ENCODE measurements at regions not wholly inside any gene's neighbourhood (a gene's known extent, or its start where the extent isn't known, plus 50 kb on each side); places are given as distances from the start of the nearest gene placed in this dataset.

DNA sequence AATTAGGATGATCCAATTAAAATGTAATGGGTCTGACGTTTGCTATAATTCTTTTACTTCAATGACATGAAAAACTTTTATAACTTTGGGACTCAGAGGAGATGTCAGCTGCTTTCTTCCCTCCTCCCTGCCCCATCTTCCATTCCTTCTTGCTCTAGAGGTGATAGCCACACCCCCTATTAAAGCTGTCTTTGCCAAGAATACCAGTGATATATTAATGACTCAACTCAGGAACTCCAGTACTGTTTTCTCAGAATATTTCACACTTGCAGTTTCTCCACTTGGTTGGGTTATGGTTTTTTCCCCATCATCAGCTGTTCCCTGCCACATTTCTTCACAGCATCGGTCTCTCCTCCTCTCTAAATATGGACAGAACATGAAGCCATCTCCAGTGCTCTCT lies 184.0 kb downstream of the KCNE4 start:
- Histone ChIP-seq H3K9me3 (ENCODE audit: control insufficient read depth, low read length) (no peaks in the 10 kb centered on the region), H3K4me1 (ENCODE audit: control insufficient read depth, insufficient read depth, low read length) (no peaks in the 10 kb centered on the region), H3K36me3 (ENCODE audit: control insufficient read depth, insufficient read depth, low read length) (no peaks in the 10 kb centered on the region), H3K4me3 (ENCODE audit: low read length) (no peak overlapping the region), H3K27me3 (ENCODE audit: control insufficient read depth, insufficient read depth, low read length, poor library complexity, severe bottlenecking) (peaks cover 8% of the 10 kb centered on the region), H3K27ac (ENCODE audit: low read depth, low read length) (no peak overlapping the region), H3K9ac (ENCODE audit: extremely low read depth, low read length, poor library complexity, severe bottlenecking) (no peak overlapping the region)
- H3K9me3 Mint-ChIP-seq: no peaks in the 10 kb centered on the region
- H3K36me3 Mint-ChIP-seq (ENCODE audit: low read depth): no peaks in the 10 kb centered on the region
- peaks cover 7% of the 10 kb centered on the region for H3K27me3 Mint-ChIP-seq (ENCODE audit: insufficient read depth)
- no peak overlapping the region for H3K4me3 Mint-ChIP-seq
- H3K27ac Mint-ChIP-seq: no peak overlapping the region
- DNase-seq: no peak
- H3K4me1 Mint-ChIP-seq: no peaks in the 10 kb centered on the region
- TF ChIP-seq CTCF (conservative IDR thresholded peaks at IDR 0.05): no peak
- WGBS, 2 experiments (ENCODE audit: insufficient coverage in 1 of 2, insufficient read length in 1 of 2): 81 to 83% methylated on average over 1 to 2 of the region's 2 CpGs

DNA sequence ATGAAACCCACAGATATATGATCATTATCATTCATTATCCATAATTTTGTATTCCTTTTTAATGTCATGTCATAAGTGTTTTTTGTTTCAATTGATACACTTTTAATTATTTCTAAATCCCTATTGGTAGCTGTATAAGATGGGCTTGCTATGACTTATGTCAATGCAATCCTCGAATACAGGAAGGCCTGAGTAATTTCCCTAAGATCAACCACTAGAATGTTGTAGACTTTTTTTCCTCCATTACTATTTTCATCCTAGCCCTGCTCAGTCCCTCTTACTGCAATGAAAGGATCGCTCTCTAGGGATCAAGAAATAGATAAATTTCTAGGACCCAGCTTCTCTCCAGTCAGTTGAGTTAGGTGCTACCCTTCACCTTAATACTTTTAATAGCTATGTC lies 186.3 kb downstream of the KCNE4 start:
- no peaks in the 10 kb centered on the region for H3K36me3 Mint-ChIP-seq (ENCODE audit: low read depth)

GRCh38 chr2:223243233-223243632 lies 191.2 kb downstream of the KCNE4 start:
- Histone ChIP-seq H3K27me3 (ENCODE audit: control insufficient read depth, insufficient read depth, low read length, poor library complexity, severe bottlenecking) (no peaks in the 10 kb centered on the region), H3K9ac (ENCODE audit: extremely low read depth, low read length, poor library complexity, severe bottlenecking) (no peak overlapping the region), H3K4me1 (ENCODE audit: control insufficient read depth, insufficient read depth, low read length) (no peaks in the 10 kb centered on the region), H3K4me3 (ENCODE audit: low read length) (no peak overlapping the region), H3K9me3 (ENCODE audit: control insufficient read depth, low read length) (no peaks in the 10 kb centered on the region), H3K27ac (ENCODE audit: low read depth, low read length) (no peak overlapping the region), H3K36me3 (ENCODE audit: control insufficient read depth, insufficient read depth, low read length) (no peaks in the 10 kb centered on the region)
- H3K27ac Mint-ChIP-seq: no peak overlapping the region
- TF ChIP-seq CTCF (conservative IDR thresholded peaks at IDR 0.05): no peak
- no peak overlapping the region for H3K4me3 Mint-ChIP-seq
- peaks cover 3% of the 10 kb centered on the region for H3K9me3 Mint-ChIP-seq
- 85 to 100% methylated on average over 1 to 3 of the region's 3 CpGs for whole genome bisulfite sequencing, 2 experiments (ENCODE audit: insufficient coverage in 1 of 2, insufficient read length in 1 of 2)
- no peak for DNase-seq
- no peaks in the 10 kb centered on the region for H3K36me3 Mint-ChIP-seq (ENCODE audit: low read depth)
- H3K4me1 Mint-ChIP-seq: no peaks in the 10 kb centered on the region
- H3K27me3 Mint-ChIP-seq (ENCODE audit: insufficient read depth): peaks cover 1% of the 10 kb centered on the region

More for the DNA sequence above, 186.3 kb downstream of the KCNE4 start:
- Mint-ChIP-seq H3K9me3 (no peaks in the 10 kb centered on the region), H3K27ac (no peak overlapping the region), H3K4me3 (no peak overlapping the region), H3K4me1 (no peaks in the 10 kb centered on the region), H3K27me3 (ENCODE audit: insufficient read depth) (peaks cover 2% of the 10 kb centered on the region)
- Histone ChIP-seq H3K36me3 (ENCODE audit: control insufficient read depth, insufficient read depth, low read length) (no peaks in the 10 kb centered on the region), H3K9me3 (ENCODE audit: control insufficient read depth, low read length) (no peaks in the 10 kb centered on the region), H3K4me1 (ENCODE audit: control insufficient read depth, insufficient read depth, low read length) (no peaks in the 10 kb centered on the region), H3K27ac (ENCODE audit: low read depth, low read length) (no peak overlapping the region), H3K27me3 (ENCODE audit: control insufficient read depth, insufficient read depth, low read length, poor library complexity, severe bottlenecking) (no peaks in the 10 kb centered on the region), H3K9ac (ENCODE audit: extremely low read depth, low read length, poor library complexity, severe bottlenecking) (no peak overlapping the region), H3K4me3 (ENCODE audit: low read length) (no peak overlapping the region)
- no peak for TF ChIP-seq CTCF (conservative IDR thresholded peaks at IDR 0.05)
- DNase-seq: no peak
- 95% methylated on average over 2 of the region's 2 CpGs; no CpG with 5 or more reads in 1 of the 2 experiments for WGBS, 2 experiments (ENCODE audit: insufficient coverage in 1 of 2, insufficient read length in 1 of 2)
